H1 (cell line): ENCODE measurements at regions not wholly inside any gene's neighbourhood (a gene's known extent, or its start where the extent isn't known, plus 50 kb on each side); places are given as distances from the start of the nearest gene placed in this dataset.

Experiments
- CTCF ChIA-PET: fragments of 300-600 bp; sonication (Branson Sonifier 250); formaldehyde crosslinking; loops from one replicate; lab custom pipeline; 2021; ENCODE audit not compliant: partially characterized antibody; lab: Charles Lee
- POLR2A ChIA-PET: fragments of 300-600 bp; sonication (Branson Sonifier 250); formaldehyde crosslinking; loops from one replicate; lab custom pipeline; 2021; ENCODE audit warnings: inconsistent platforms; ENCODE audit not compliant: partially characterized antibody; lab: Charles Lee
- DNase-seq, 2 experiments: peaks; one replicate each; pipeline versions ENCODE4 v3.0.0 to v3.0.0-alpha.2; 2010 to 2022; ENCODE audit warnings: low spot score in 2 of 2, low read depth in 1 of 2, mixed read lengths in 1 of 2
- FAIRE-seq: peaks from 2 replicates; lab custom pipeline; 2011; peaks lifted over from hg19 to GRCh38; lab: Jason Lieb, UNC
- H2AFZ ChIP-seq: 2 replicates; pipeline ENCODE4 v1.8.1; 2012; ENCODE audit warnings: low read length, inconsistent platforms
- H2AK5ac ChIP-seq: 2 replicates; pipeline ENCODE4 v1.6.1; 2013; ENCODE audit warnings: low read depth, low read length
- H2BK120ac ChIP-seq: replicated peaks from 2 replicates; pipeline ENCODE3; 2013; ENCODE audit warnings: low read depth, low read length, inconsistent platforms
- H2BK12ac ChIP-seq: 2 replicates; pipeline ENCODE4 v1.6.1; 2013; ENCODE audit warnings: low read depth, low read length
- H2BK15ac ChIP-seq: 2 replicates; pipeline ENCODE4 v1.6.1; 2013; ENCODE audit warnings: low read length
- H2BK20ac ChIP-seq: 2 replicates; pipeline ENCODE4 v1.6.1; 2013; ENCODE audit warnings: low read length
- H2BK5ac ChIP-seq: 2 replicates; pipeline ENCODE4 v1.6.1; 2013; ENCODE audit warnings: low read depth, low read length
- H3K14ac ChIP-seq: 2 replicates; pipeline ENCODE4 v1.6.1; 2013; ENCODE audit warnings: inconsistent platforms; ENCODE audit not compliant: insufficient read length
- H3K18ac ChIP-seq: 2 replicates; pipeline ENCODE4 v1.6.1; 2013; ENCODE audit warnings: low read length; ENCODE audit errors: extremely low read depth
- H3K23ac ChIP-seq: 2 replicates; pipeline ENCODE4 v1.6.1; 2013; ENCODE audit warnings: inconsistent platforms; ENCODE audit not compliant: insufficient read length
- H3K23me2 ChIP-seq: 2 replicates; pipeline ENCODE4 v1.6.1; 2013; ENCODE audit warnings: low read depth, low read length
- H3K27ac ChIP-seq: 2 replicates; pipeline ENCODE4 v1.6.1; 2011; ENCODE audit warnings: low read depth, low read length, inconsistent platforms
- H3K27me3 ChIP-seq, 4 experiments: replicated peaks in 1 of 4; 1 replicate in 1 of 4; 2 replicates in 3 of 4; pipeline versions ENCODE4 v1.6.1 to v1.8.1; 2011 to 2013; ENCODE audit warnings: low read length in 3 of 4, mild to moderate bottlenecking in 3 of 4, inconsistent platforms in 2 of 4, mixed read lengths in 2 of 4, moderate library complexity in 1 of 4; ENCODE audit not compliant: control insufficient read depth in 3 of 4, insufficient read depth in 3 of 4; ENCODE audit errors: extremely low read depth in 1 of 4
- H3K36me3 ChIP-seq, 4 experiments: 2 replicates each; pipeline versions ENCODE4 v1.6.1 to v1.8.1; 2011 to 2013; ENCODE audit warnings: mild to moderate bottlenecking in 4 of 4, low read length in 3 of 4, moderate library complexity in 2 of 4, control low read depth in 1 of 4, inconsistent platforms in 1 of 4; ENCODE audit not compliant: insufficient read depth in 4 of 4, control insufficient read depth in 2 of 4
- H3K4ac ChIP-seq: replicated peaks from 2 replicates; pipeline ENCODE3; 2013; ENCODE audit warnings: low read length, low read depth, mixed read lengths, inconsistent platforms; ENCODE audit not compliant: insufficient read length
- H3K4me1 ChIP-seq, 4 experiments: replicated peaks in 1 of 4; 1 replicate in 1 of 4; 2 replicates in 3 of 4; pipeline versions ENCODE4 v1.6.1 to v1.8.1; 2011 to 2013; ENCODE audit warnings: low read length in 3 of 4, inconsistent platforms in 2 of 4, mixed read lengths in 1 of 4; ENCODE audit not compliant: insufficient read depth in 4 of 4, control insufficient read depth in 3 of 4
- H3K4me2 ChIP-seq, 2 experiments: 2 replicates each; pipeline versions ENCODE4 v1.6.1 to v1.8.1; 2011 to 2013; ENCODE audit warnings: low read depth in 2 of 2, low read length in 2 of 2, control low read depth in 1 of 2, inconsistent platforms in 1 of 2, mild to moderate bottlenecking in 1 of 2; ENCODE audit not compliant: insufficient read depth in 1 of 2
- H3K4me3 ChIP-seq, 4 experiments: fragments of 200-600, 300-600 bp in 1 of 4; sonication (generic), shearing (Covaris generic), sonication (Bioruptor Twin) in 1 of 4; 2 replicates each; pipeline versions ENCODE4 v1.5.1 to v1.8.1; 2011 to 2016; ENCODE audit warnings: low read length in 4 of 4, low read depth in 3 of 4, control low read depth in 2 of 4, inconsistent platforms in 2 of 4, mild to moderate bottlenecking in 2 of 4, mixed read lengths in 1 of 4, moderate library complexity in 1 of 4; ENCODE audit not compliant: insufficient read depth in 2 of 4; ENCODE audit errors: extremely low read depth in 1 of 4
- H3K56ac ChIP-seq: replicated peaks from 2 replicates; pipeline ENCODE3; 2013; ENCODE audit warnings: low read depth, mild to moderate bottlenecking, mixed read lengths, low read length, inconsistent platforms; ENCODE audit not compliant: insufficient read length
- H3K79me1 ChIP-seq: 2 replicates; pipeline ENCODE4 v1.6.1; 2013; ENCODE audit warnings: low read depth, low read length, control low read depth
- H3K79me2 ChIP-seq, 2 experiments: 2 replicates each; pipeline versions ENCODE4 v1.6.1 to v1.8.1; 2012 to 2013; ENCODE audit warnings: low read length in 2 of 2, mild to moderate bottlenecking in 2 of 2, inconsistent platforms in 1 of 2; ENCODE audit not compliant: insufficient read depth in 2 of 2, control insufficient read depth in 1 of 2
- H3K9ac ChIP-seq, 4 experiments: replicated peaks in 1 of 4; 1 replicate in 1 of 4; 2 replicates in 3 of 4; pipeline versions ENCODE4 v1.6.1 to v1.8.1; 2011 to 2013; ENCODE audit warnings: low read depth in 3 of 4, low read length in 3 of 4, control low read depth in 2 of 4, mild to moderate bottlenecking in 2 of 4, moderate library complexity in 2 of 4, inconsistent platforms in 1 of 4; ENCODE audit errors: extremely low read depth in 1 of 4
- H3K9me3 ChIP-seq, 2 experiments: 2 replicates each; pipeline versions ENCODE4 v1.6.1 to v1.8.1; 2012 to 2013; ENCODE audit warnings: mild to moderate bottlenecking in 2 of 2, moderate library complexity in 2 of 2, control low read depth in 1 of 2, inconsistent platforms in 1 of 2, low read depth in 1 of 2, low read length in 1 of 2, mixed read lengths in 1 of 2; ENCODE audit not compliant: insufficient read depth in 2 of 2
- H4K20me1 ChIP-seq, 2 experiments: replicated peaks in 1 of 2; 2 replicates each; pipeline versions ENCODE3 to v1.8.1; 2011 to 2013; ENCODE audit warnings: inconsistent platforms in 2 of 2, low read length in 2 of 2, mild to moderate bottlenecking in 1 of 2; ENCODE audit not compliant: insufficient read depth in 2 of 2, control insufficient read depth in 1 of 2
- H4K5ac ChIP-seq: 2 replicates; pipeline ENCODE4 v1.6.1; 2013; ENCODE audit warnings: low read length, low read depth, mixed read lengths, inconsistent platforms; ENCODE audit not compliant: insufficient read length
- H4K8ac ChIP-seq: 2 replicates; pipeline ENCODE4 v1.8.0; 2013; ENCODE audit warnings: mild to moderate bottlenecking, moderate library complexity, low read length, inconsistent platforms; ENCODE audit not compliant: insufficient read depth; ENCODE audit errors: extremely low read depth
- H4K91ac ChIP-seq: replicated peaks from 2 replicates; pipeline ENCODE3; 2013; ENCODE audit warnings: low read length, mixed read lengths, inconsistent platforms; ENCODE audit not compliant: insufficient read length
- ASH2L ChIP-seq: fragments of 200-600, 300-600 bp; sonication (generic); IDR thresholded peaks from one replicate; pipeline ENCODE4 v1.7.1; 2017; ENCODE audit warnings: low read length
- BRCA1 ChIP-seq: IDR thresholded peaks from 2 replicates; pipeline ENCODE4 v1.6.1; 2012; ENCODE audit warnings: low read depth, low read length, improper control_type of control experiment
- CHD2 ChIP-seq: IDR thresholded peaks from 2 replicates; pipeline ENCODE4 v1.6.1; 2012; ENCODE audit warnings: low read length, improper control_type of control experiment
- EGR1 ChIP-seq: IDR thresholded peaks from 2 replicates; pipeline ENCODE4 v1.6.1; 2011; ENCODE audit warnings: low read depth, low read length, borderline replicate concordance
- MAFK ChIP-seq: IDR thresholded peaks from 2 replicates; pipeline ENCODE4 v1.6.1; 2012; ENCODE audit warnings: low read depth, mild to moderate bottlenecking, improper control_type of control experiment, low read length
- SP2 ChIP-seq: IDR thresholded peaks from 2 replicates; pipeline ENCODE4 v1.6.1; 2012; ENCODE audit warnings: mild to moderate bottlenecking, low read length, inconsistent platforms
- TAF7 ChIP-seq: optimal IDR thresholded peaks from 2 replicates; pipeline ENCODE3; 2011; ENCODE audit warnings: low read depth, mild to moderate bottlenecking, inconsistent platforms, low read length, moderate library complexity, borderline replicate concordance
- WGBS, 2 experiments: shearing (Covaris generic) in 1 of 2; methylation state at CpG; one replicate each; pipeline versions ENCODE4 v1.1.6 to v1.1.7; 2013 to 2015; ENCODE audit warnings: low lambda C conversion rate in 2 of 2, mixed read lengths in 2 of 2, inconsistent platforms in 1 of 2, low coverage in 1 of 2, missing lambda C conversion rate in 1 of 2; ENCODE audit not compliant: insufficient replicate concordance in 2 of 2, insufficient coverage in 1 of 2, insufficient read length in 1 of 2; ENCODE audit errors: extremely low coverage in 1 of 2, missing lambda C conversion rate in 1 of 2; 5-methylcytosine and 5-hydroxymethylcytosine counted together
- TF ChIP-seq, protein P1 (sequence below), 3 experiments: IDR thresholded peaks; 1 replicate in 2 of 3; 2 replicates in 1 of 3; pipeline versions ENCODE4 v1.5.1 to v1.6.1; 2011; ENCODE audit warnings: low read length in 3 of 3, mild to moderate bottlenecking in 3 of 3, inconsistent platforms in 2 of 3, low read depth in 1 of 3, moderate library complexity in 1 of 3; ENCODE audit not compliant: insufficient read depth in 1 of 3; ENCODE audit errors: control extremely low read depth in 1 of 3
- TF ChIP-seq, protein P2 (sequence below): IDR thresholded peaks from 2 replicates; pipeline ENCODE4 v1.6.1; 2011; ENCODE audit warnings: low read length, improper control_type of control experiment

DNA sequence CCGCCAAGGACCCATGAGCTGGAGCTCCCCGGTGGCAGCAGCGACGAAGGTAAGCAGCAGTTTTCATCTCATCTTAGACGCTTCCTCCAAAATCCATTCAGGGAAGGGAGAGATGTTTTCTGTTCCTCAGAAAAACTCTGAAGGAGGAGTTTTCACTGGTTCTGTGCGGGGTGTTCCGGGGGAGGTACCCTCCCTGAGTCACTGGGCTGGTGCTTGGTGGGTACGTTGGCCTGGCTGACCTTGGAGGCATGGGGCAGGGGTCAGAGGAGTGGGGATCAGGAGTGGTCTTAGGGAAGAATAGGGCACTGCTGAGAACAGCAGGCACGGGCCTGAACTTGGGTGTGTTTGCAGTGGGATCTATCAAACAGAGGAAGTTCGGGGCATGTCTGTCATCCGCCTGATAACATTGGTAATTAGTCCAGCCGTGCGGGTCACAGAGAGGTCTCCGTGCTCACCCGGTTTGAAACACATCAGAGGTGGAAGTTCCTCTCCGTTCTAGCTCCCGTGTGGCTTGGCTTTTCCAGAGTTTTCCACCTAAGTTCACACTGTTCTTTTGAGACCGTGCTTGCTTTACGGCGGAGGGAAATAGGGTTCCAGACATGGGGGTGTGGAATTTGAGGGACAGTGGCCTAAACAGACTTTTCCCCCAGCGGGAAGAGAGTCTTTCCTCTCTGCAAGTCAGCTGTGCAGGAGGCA lies 59.6 kb upstream of the CIBAR2 start:
- H3K79me1 ChIP-seq, result peaks cover 8% of the 10 kb centered on the region; the same call in 1 of the 2 replicates
- no peak overlapping the region for H3K56ac ChIP-seq
- peaks cover 6% of the 10 kb centered on the region; the same call in 1 of the 2 replicates for H3K23me2 ChIP-seq
- H3K14ac ChIP-seq, result no peak overlapping the region
- H3K4me1 ChIP-seq, result peaks cover 6 to 48% (median 23%) of the 10 kb centered on the region in 4 experiments
- peak overlapping the region; percentile 17 for H4K91ac ChIP-seq
- H2BK120ac ChIP-seq, result no peak overlapping the region
- 86% methylated on average over 21 of the region's 21 CpGs; no CpG with 5 or more reads in 1 of the 2 experiments for WGBS, 2 experiments
- H3K9me3 ChIP-seq, result no peaks in the 10 kb centered on the region
- POLR2A ChIA-PET, result interaction anchor here (0.6 to 1.0 kb wide), 2 partner anchors 16 to 115 kb away, joined by 3 read pairs; no protein-coding TSS in a partner anchor
- no peak overlapping the region for H2AFZ ChIP-seq
- peaks cover 1 to 22% (median 15%) of the 10 kb centered on the region in 4 experiments; a peak in 6 of 7 replicates for H3K27me3 ChIP-seq
- no peaks in the 10 kb centered on the region for H3K36me3 ChIP-seq
- no peak overlapping the region for H2BK12ac ChIP-seq
- H3K18ac ChIP-seq, result no peak overlapping the region
- peak overlapping the region; percentile 12 to 58; a peak in 2 of 4 replicates for H3K4me2 ChIP-seq
- H2BK20ac ChIP-seq, result no peak overlapping the region
- no peak overlapping the region for H4K5ac ChIP-seq
- peak overlapping the region in 1 of 4 experiments; percentile 14; a peak in 1 of 8 replicates for H3K4me3 ChIP-seq
- peaks cover 0 to 22% of the 10 kb centered on the region in 2 experiments; a peak in 1 of 4 replicates for H3K79me2 ChIP-seq
- no peak overlapping the region for H2AK5ac ChIP-seq
- no peak overlapping the region for H3K23ac ChIP-seq
- H2BK5ac ChIP-seq, result no peak overlapping the region
- CTCF ChIA-PET, result interaction anchor here (0.9 to 6.9 kb wide), 20 partner anchors 9 to 92 kb away, joined by 3 to 39 read pairs (median 4); no protein-coding TSS in a partner anchor
- FAIRE-seq (no peak), DNase-seq (no peak)
- no peak overlapping the region for H3K9ac ChIP-seq
- H4K8ac ChIP-seq, result no peak overlapping the region
- H2BK15ac ChIP-seq, result no peak overlapping the region
- H3K27ac ChIP-seq, result no peak overlapping the region
- H3K4ac ChIP-seq, result no peak overlapping the region
- H4K20me1 ChIP-seq, result peaks cover 21 to 26% of the 10 kb centered on the region in 2 experiments
- TF ChIP-seq EGR1 (no peak), CHD2 (no peak), SP2 (no peak), BRCA1 (no peak), TAF7 (no peak), MAFK (no peak), ASH2L (no peak)
- TF ChIP-seq, protein P1, sequence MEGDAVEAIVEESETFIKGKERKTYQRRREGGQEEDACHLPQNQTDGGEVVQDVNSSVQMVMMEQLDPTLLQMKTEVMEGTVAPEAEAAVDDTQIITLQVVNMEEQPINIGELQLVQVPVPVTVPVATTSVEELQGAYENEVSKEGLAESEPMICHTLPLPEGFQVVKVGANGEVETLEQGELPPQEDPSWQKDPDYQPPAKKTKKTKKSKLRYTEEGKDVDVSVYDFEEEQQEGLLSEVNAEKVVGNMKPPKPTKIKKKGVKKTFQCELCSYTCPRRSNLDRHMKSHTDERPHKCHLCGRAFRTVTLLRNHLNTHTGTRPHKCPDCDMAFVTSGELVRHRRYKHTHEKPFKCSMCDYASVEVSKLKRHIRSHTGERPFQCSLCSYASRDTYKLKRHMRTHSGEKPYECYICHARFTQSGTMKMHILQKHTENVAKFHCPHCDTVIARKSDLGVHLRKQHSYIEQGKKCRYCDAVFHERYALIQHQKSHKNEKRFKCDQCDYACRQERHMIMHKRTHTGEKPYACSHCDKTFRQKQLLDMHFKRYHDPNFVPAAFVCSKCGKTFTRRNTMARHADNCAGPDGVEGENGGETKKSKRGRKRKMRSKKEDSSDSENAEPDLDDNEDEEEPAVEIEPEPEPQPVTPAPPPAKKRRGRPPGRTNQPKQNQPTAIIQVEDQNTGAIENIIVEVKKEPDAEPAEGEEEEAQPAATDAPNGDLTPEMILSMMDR (IDR thresholded peaks at IDR 0.05; ENCODE audit: control extremely low read depth in 1 of 3, insufficient read depth in 1 of 3, low read depth in 1 of 3, low read length in 3 of 3), result no peak
- TF ChIP-seq, protein P2, sequence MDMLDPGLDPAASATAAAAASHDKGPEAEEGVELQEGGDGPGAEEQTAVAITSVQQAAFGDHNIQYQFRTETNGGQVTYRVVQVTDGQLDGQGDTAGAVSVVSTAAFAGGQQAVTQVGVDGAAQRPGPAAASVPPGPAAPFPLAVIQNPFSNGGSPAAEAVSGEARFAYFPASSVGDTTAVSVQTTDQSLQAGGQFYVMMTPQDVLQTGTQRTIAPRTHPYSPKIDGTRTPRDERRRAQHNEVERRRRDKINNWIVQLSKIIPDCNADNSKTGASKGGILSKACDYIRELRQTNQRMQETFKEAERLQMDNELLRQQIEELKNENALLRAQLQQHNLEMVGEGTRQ, result no peak
